ENCODE measurements at regions not wholly inside any gene's neighbourhood (a gene's known extent, or its start where the extent isn't known, plus 50 kb on each side); places are given as distances from the start of the nearest gene placed in this dataset.
"Not testable (repeated sequence)": the region's sequence is repeated elsewhere in the genome, so short reads cannot be mapped to it uniquely, and the experiment has no call there.

GRCh38 chr7:118418433-118418832, 193.9 kb downstream of the ANKRD7 start:
- DNase-seq, result no peak

GRCh38 chr7:118420888-118421287, 196.4 kb downstream of the ANKRD7 start:
- DNase-seq, result no peak

- no peak for DNase-seq
These were observed 204.6 kb downstream of the ANKRD7 start for GRCh38 chr7:118429141-118429540.

GRCh38 chr7:118436663-118437062, 212.2 kb downstream of the ANKRD7 start:
- DNase-seq, result no peak

- not testable (repeated sequence) for DNase-seq
These were observed 224.5 kb downstream of the ANKRD7 start for GRCh38 chr7:118449030-118449429.

GRCh38 chr7:118449797-118450567, 225.5 kb downstream of the ANKRD7 start:
- no peak for DNase-seq

GRCh38 chr7:118452128-118452527, 227.6 kb downstream of the ANKRD7 start:
- no peak for DNase-seq

GRCh38 chr7:118467381-118467780, 242.9 kb downstream of the ANKRD7 start:
- no peak for DNase-seq

- no peak for DNase-seq
These were observed 248.1 kb downstream of the ANKRD7 start for GRCh38 chr7:118472581-118472980.

- no peak for DNase-seq
These were observed 248.8 kb downstream of the ANKRD7 start for GRCh38 chr7:118473271-118473670.

- DNase-seq, result no peak
These were observed 251.5 kb downstream of the ANKRD7 start for GRCh38 chr7:118476036-118476435.

- DNase-seq, result no peak
These were observed 252.5 kb downstream of the ANKRD7 start for GRCh38 chr7:118477036-118477435.

- DNase-seq, result no peak
These were observed 253.7 kb downstream of the ANKRD7 start for GRCh38 chr7:118478236-118478635.

GRCh38 chr7:118478931-118479330, 254.4 kb downstream of the ANKRD7 start:
- no peak for DNase-seq

GRCh38 chr7:118492466-118492865, 268.0 kb downstream of the ANKRD7 start:
- no peak for DNase-seq

GRCh38 chr7:118496138-118496644, 271.7 kb downstream of the ANKRD7 start:
- DNase-seq, result no peak

GRCh38 chr7:118502235-118502634, 277.7 kb downstream of the ANKRD7 start:
- DNase-seq, result no peak

- no peak for DNase-seq
These were observed 286.6 kb downstream of the ANKRD7 start for GRCh38 chr7:118511146-118511545.

- no peak for DNase-seq
These were observed 292.8 kb downstream of the ANKRD7 start for GRCh38 chr7:118517275-118517674.

GRCh38 chr7:118525020-118525419, 300.5 kb downstream of the ANKRD7 start:
- DNase-seq, result no peak

GRCh38 chr7:118531566-118531965, 307.1 kb downstream of the ANKRD7 start:
- DNase-seq, result no peak

GRCh38 chr7:118559207-118559606, 334.7 kb downstream of the ANKRD7 start:
- DNase-seq, result no peak

- no peak for DNase-seq
These were observed 338.8 kb downstream of the ANKRD7 start for GRCh38 chr7:118563311-118563710.

GRCh38 chr7:118572604-118573003, 348.1 kb downstream of the ANKRD7 start:
- no peak for DNase-seq

GRCh38 chr7:118573085-118573484, 348.6 kb downstream of the ANKRD7 start:
- DNase-seq, result no peak

All from suppressor macrophage (primary cell).